ENCODE measurements at regions not wholly inside any gene's neighbourhood (a gene's known extent, or its start where the extent isn't known, plus 50 kb on each side); places are given as distances from the start of the nearest gene placed in this dataset.
"Not testable (repeated sequence)": the region's sequence is repeated elsewhere in the genome, so short reads cannot be mapped to it uniquely, and the experiment has no call there.

- no peak for DNase-seq
Observed at GRCh38 chr1:5812295-5812694, 179.9 kb downstream of the NPHP4 start.

- DNase-seq, result no peak
Observed at GRCh38 chr1:5811419-5811818, 180.8 kb downstream of the NPHP4 start.

GRCh38 chr1:5810553-5811270, 181.5 kb downstream of the NPHP4 start:
- no peak for DNase-seq

- no peak for DNase-seq
Observed at GRCh38 chr1:5810131-5810530, 182.1 kb downstream of the NPHP4 start.

- no peak for DNase-seq
Observed at GRCh38 chr1:5809207-5809788, 182.9 kb downstream of the NPHP4 start.

GRCh38 chr1:5803851-5804250, 188.4 kb downstream of the NPHP4 start:
- DNase-seq, result no peak

- DNase-seq, result no peak
Observed at GRCh38 chr1:5802606-5803005, 189.6 kb downstream of the NPHP4 start.

- no peak for DNase-seq
Observed at GRCh38 chr1:5798904-5799303, 193.3 kb downstream of the NPHP4 start.

GRCh38 chr1:5798151-5798730, 194.0 kb downstream of the NPHP4 start:
- DNase-seq, result no peak

GRCh38 chr1:5796028-5796427, 196.2 kb downstream of the NPHP4 start:
- DNase-seq, result no peak

- no peak for DNase-seq
Observed at GRCh38 chr1:5794279-5794678, 197.9 kb downstream of the NPHP4 start.

- no peak for DNase-seq
Observed at GRCh38 chr1:5793516-5793915, 198.7 kb downstream of the NPHP4 start.

- DNase-seq, result no peak
Observed at GRCh38 chr1:5781079-5781478, 211.1 kb downstream of the NPHP4 start.

- no peak for DNase-seq
Observed at GRCh38 chr1:5780324-5780716, 211.9 kb downstream of the NPHP4 start.

GRCh38 chr1:5779608-5780323, 212.5 kb downstream of the NPHP4 start:
- DNase-seq, result no peak

GRCh38 chr1:5776035-5776550, 216.1 kb downstream of the NPHP4 start:
- no peak for DNase-seq

GRCh38 chr1:5774019-5774418, 218.2 kb downstream of the NPHP4 start:
- no peak for DNase-seq

GRCh38 chr1:5771788-5772187, 220.4 kb downstream of the NPHP4 start:
- no peak for DNase-seq

- DNase-seq, result no peak
Observed at GRCh38 chr1:5770981-5771765, 221.1 kb downstream of the NPHP4 start.

- no peak for DNase-seq
Observed at GRCh38 chr1:5769760-5770159, 222.5 kb downstream of the NPHP4 start.

GRCh38 chr1:5769146-5769545, 223.1 kb downstream of the NPHP4 start:
- DNase-seq, result no peak

GRCh38 chr1:5768014-5768413, 224.2 kb downstream of the NPHP4 start:
- no peak for DNase-seq

- DNase-seq, result not testable (repeated sequence)
Observed at GRCh38 chr1:5766996-5767395, 225.2 kb downstream of the NPHP4 start.

Measured in GOT3 (cell line).